ENCODE measurements at regions not wholly inside any gene's neighbourhood (a gene's known extent, or its start where the extent isn't known, plus 50 kb on each side); places are given as distances from the start of the nearest gene placed in this dataset.

- no peaks in the 10 kb centered on the region for H3K9me2 ChIP-seq (ENCODE audit: insufficient read depth)
- peaks cover 9% of the 10 kb centered on the region for H3K4me1 ChIP-seq (ENCODE audit: insufficient read depth)
- no peaks in the 10 kb centered on the region for H4K20me1 ChIP-seq (replicated peaks; ENCODE audit: insufficient read depth)
- Mint-ChIP-seq H3K36me3 (ENCODE audit: low read depth) (no peaks in the 10 kb centered on the region), H3K4me3 (no peak overlapping the region), H3K4me1 (peaks cover 11% of the 10 kb centered on the region), H3K27me3 (ENCODE audit: insufficient read depth, low read depth, poor library complexity) (peaks cover 2% of the 10 kb centered on the region), H3K27ac (no peak overlapping the region), H3K9me3 (no peaks in the 10 kb centered on the region)
- no peak overlapping the region for H3K4me3 ChIP-seq
- peaks cover 48% of the 10 kb centered on the region for H3K79me2 ChIP-seq (replicated peaks; ENCODE audit: insufficient read depth)
- H3K27ac ChIP-seq (ENCODE audit: low read depth) = no peak overlapping the region
- DNase-seq (ENCODE audit: low spot score) (no peak), ATAC-seq (no peak)
- no peaks in the 10 kb centered on the region for H3K27me3 ChIP-seq (ENCODE audit: insufficient read depth)
- TF ChIP-seq REST (IDR thresholded peaks at IDR 0.05; ENCODE audit: unreplicated experiment) (no peak), ZNF331 (CRISPR knock-in tag; IDR thresholded peaks at IDR 0.05; ENCODE audit: low read depth) (no peak), ETS1 (IDR thresholded peaks at IDR 0.05) (no peak), ZNF462 (CRISPR knock-in tag; IDR thresholded peaks at IDR 0.05) (no peak), STAT1 (IDR thresholded peaks at IDR 0.05; ENCODE audit: unreplicated experiment) (no peak), EZH2phosphoT487 (IDR thresholded peaks at IDR 0.05; ENCODE audit: unreplicated experiment) (no peak), ZNF114 (CRISPR knock-in tag; IDR thresholded peaks at IDR 0.05) (no peak), JUNB (IDR thresholded peaks at IDR 0.05; ENCODE audit: unreplicated experiment) (no peak), NANOG (IDR thresholded peaks at IDR 0.05; ENCODE audit: borderline replicate concordance) (no peak), EZH2 (IDR thresholded peaks at IDR 0.05; ENCODE audit: low read depth, unreplicated experiment) (no peak)
- no peaks in the 10 kb centered on the region for H3K36me3 ChIP-seq (ENCODE audit: insufficient read depth)
- no peak overlapping the region for H3K4me2 ChIP-seq
- no peak overlapping the region for H2AFZ ChIP-seq
- no peaks in the 10 kb centered on the region for H3F3A ChIP-seq (replicated peaks; ENCODE audit: low read depth)
Observed at GRCh38 chr7:13794581-13794980, 194.9 kb downstream of the ETV1 start.

All from GM23338 (cell line).